NK-92 treated with Interleukin-12 subunit alpha and Interleukin-12 subunit beta, amount 100 ng/mL, for 24 hours (cell line): ENCODE measurements at regions not wholly inside any gene's neighbourhood (a gene's known extent, or its start where the extent isn't known, plus 50 kb on each side); places are given as distances from the start of the nearest gene placed in this dataset.
A peak's percentile ranks its signal among the peaks of the same experiment; 100 is the strongest.

Source experiments
- DNase-seq: peaks from one replicate; lab custom pipeline; 2025; lab: John Stamatoyannopoulos, UW

DNA sequence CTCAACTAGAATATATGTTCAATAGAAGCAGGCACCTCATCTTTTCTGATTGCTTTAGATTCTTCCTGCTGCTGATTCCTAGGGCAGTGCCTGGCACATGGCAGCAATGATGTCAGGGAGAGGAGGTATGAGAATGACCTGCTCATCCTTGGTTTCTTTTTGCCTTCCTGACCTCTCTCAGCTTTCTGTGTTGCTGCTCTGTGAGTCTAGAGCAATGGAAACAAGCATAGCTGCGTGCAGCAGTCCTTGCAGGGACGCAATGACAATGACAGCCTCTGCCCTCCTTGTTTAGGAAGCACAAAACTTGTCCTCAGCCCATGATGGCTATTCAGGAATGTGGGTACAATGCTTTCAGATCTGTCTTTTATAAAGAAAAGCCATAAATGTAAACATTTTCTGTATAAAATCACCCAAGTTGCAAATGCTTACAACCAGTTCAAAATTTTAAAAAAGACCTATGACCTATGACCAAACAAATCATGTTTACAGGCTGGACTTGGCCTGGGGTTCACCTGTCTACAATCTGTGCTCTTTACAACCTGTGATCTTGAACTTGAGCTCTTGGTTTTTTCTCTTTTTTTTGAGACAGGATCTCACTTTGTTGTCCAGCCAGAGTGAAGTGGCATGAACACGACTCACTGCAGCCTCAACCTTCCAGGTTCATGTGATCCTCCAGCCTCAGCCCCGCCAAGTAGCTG lies 549.4 kb upstream of the ATP2B1 start:
- no peak for DNase-seq

- DNase-seq, result no peak
Observed at GRCh38 chr12:90254796-90255195, 546.2 kb upstream of the ATP2B1 start.

DNA sequence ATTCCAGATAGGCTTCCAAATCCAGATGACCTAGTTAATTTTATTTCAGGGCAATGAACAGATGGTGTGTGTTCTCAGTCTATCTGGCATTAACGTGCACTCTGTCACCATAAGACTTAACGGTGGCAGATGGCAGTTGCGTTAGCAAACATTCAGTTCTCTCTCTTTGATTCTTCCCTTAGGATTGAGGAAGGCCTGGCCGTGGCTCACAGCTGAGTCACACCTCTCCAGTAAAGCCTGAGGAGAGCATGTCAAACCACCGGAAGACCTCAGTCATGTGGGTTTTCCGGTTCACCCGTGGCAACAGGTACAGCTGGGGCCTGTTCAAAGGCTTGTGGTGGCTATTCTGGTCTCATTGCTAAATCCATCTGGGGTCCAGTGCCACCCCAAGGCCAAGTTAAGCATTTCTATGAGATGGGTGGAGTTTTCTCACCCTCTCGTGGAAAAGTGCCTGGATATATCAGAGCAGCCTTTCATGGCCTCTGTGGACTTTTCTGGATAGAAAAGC lies 545.1 kb upstream of the ATP2B1 start:
- DNase-seq, result peak; percentile 61

DNA sequence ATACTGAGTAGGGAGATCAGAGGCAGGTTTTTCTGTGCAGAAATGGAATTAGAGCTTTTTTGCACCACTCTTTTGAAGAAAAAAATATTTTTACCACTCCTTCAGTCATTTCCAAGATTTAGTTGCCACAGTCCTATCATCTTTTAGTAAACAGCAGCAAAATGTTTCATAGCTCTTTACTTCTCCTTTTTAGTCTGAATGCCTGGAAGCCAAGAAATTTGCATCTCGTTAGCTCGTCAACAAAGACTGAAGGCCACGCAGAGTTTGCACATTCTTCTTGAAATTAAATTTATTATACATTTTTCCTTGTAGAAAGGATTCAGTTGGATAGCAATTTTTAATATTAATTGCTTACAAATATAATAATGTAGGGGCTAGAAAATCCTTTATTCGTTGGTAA lies 544.5 kb upstream of the ATP2B1 start:
- no peak for DNase-seq

DNA sequence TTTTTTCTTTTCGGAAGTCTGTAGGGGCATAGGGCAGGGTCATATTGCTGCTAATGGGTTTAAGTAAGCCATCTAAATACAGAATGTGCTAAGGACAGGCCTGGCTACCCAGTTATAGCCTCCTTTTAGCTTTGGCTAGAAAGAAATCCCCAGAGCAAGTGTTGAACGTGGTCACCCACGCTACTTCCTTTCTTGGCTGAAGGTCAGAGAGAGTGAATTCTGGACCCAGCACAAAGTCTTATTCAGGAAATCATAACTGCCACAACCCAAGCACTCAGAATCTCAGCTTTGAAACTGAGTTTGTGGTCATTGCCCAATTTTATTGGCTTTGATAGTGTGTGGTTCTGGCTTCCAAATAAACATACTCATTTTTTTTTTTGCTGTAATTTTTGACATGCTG lies 542.1 kb upstream of the ATP2B1 start:
- DNase-seq, result peak; percentile 3

GRCh38 chr12:90250042-90250441 lies 541.4 kb upstream of the ATP2B1 start:
- no peak for DNase-seq

GRCh38 chr12:90246688-90247087 lies 538.0 kb upstream of the ATP2B1 start:
- no peak for DNase-seq

- DNase-seq, result no peak
Observed at GRCh38 chr12:90245391-90245790, 536.8 kb upstream of the ATP2B1 start.

GRCh38 chr12:90244232-90244631 lies 535.6 kb upstream of the ATP2B1 start:
- no peak for DNase-seq

GRCh38 chr12:90243211-90243610 lies 534.6 kb upstream of the ATP2B1 start:
- DNase-seq, result no peak

DNA sequence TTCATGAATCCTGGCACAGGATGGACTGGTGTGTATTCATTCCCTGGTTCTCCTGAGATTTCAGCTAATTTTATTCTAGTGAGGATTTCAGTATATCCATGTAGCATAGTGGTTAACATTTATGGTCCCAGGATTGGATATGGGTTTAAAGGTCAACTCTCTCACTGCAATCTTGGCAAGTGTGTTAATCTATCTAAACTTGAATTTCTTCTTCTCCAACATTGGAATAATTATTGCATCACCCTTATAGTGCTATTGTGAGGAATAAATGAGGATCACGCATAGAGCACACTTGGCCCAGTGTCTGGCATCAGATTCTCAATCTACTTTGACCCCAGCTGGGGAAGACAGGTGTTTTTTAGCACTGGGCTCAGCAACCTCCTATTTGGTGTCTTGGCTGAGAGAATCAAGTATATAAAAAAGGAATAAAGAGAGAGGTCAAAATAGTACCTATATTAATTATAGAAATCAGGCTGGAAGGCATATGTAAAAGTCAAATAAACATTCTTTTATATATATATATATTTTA lies 531.2 kb upstream of the ATP2B1 start:
- no peak for DNase-seq

DNA sequence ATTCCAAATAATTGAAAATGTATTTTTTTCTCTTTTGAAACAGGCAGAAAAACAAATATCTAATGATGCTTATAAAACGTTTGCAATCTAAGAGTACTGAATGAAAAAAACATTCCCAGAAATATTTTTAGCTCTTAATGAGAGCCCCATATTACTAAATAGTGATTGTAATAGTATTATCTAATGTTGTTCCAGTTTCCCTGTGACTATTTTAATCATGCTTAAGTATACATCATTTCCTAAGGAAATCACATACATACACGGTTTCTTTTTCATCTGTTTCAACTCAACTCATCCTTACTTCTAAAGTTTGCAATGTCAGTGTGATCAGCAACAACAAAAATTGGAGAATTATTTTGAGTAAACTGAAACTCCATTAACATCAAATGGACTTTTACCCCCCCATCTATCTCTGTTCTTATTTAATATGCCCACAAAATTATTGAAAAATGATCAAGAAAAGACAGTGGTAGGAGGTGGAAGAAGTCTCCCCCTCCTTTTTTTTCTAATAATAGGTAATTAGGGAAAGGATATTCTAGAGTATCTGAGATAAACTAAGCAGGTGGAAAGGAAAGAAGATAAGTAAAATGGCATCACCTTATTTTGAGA lies 530.1 kb upstream of the ATP2B1 start:
- no peak for DNase-seq

DNA sequence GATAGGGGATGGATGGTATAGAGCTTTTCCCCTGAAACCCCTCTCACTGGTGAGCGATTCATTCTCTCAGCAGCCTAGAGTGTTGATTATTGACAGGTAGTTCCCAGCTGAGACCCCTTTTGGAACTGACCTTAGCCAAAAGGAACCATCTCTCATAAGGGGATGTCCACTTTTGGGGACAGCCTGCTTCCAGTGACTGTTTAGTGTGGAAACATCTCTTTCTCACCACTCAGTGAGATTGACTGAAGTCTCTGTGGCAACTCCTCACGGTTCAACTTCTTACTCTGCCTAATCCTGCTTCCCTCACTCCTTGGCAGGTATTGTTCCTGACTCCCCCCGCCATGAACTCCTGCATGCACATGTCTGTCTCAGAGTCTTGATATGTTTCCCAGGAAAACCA lies 529.2 kb upstream of the ATP2B1 start:
- DNase-seq, result no peak

DNA sequence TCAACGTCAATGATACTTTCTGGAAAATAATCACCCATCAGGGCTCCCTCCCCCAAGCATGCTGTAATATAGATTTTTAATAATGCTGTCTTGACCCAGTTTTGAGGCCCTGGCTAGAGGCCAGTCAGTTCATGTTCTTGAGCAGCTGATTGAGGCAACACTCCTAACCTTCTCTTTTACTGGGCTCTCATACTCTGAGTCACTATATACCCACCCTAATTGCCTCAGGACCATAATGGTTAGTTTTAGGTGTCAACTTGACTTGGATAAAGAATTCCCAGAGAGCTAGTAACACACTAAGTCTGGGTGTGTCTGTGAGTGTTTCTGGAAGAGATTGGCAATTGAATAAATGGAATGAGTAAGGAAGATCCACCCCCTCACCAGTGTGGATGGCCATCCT lies 527.0 kb upstream of the ATP2B1 start:
- DNase-seq, result no peak

- DNase-seq, result no peak
Observed at GRCh38 chr12:90234472-90234871, 525.8 kb upstream of the ATP2B1 start.

- no peak for DNase-seq
Observed at GRCh38 chr12:90233168-90234100, 524.8 kb upstream of the ATP2B1 start.

- no peak for DNase-seq
Observed at GRCh38 chr12:90229407-90230170, 521.0 kb upstream of the ATP2B1 start.

- DNase-seq, result no peak
Observed at GRCh38 chr12:90226211-90226610, 517.6 kb upstream of the ATP2B1 start.

GRCh38 chr12:90216815-90217214 lies 508.2 kb upstream of the ATP2B1 start:
- DNase-seq, result no peak

DNA sequence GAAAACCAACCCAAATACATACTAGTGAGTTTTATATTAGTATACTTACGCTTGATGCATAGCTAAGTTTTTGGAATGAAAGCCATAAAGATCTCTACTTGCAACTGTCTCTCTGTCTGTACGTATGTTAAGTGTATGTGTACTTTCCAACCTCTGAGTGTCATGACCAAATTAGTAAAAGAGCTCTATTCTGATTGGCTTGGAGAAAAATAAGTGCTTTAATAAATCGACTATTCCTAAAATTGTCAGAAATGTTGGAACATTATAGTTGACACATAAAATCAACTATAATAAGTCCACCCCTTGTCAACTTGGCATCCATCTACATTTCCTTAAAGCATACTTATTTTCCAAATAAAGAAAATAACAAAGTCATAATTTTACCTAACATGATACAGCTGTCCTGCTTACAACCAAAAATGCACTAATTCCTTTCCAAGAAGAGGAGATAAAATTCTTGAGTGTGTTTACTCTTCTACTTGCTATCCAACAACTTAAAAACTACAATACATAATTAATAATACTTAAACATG lies 507.4 kb upstream of the ATP2B1 start:
- no peak for DNase-seq

DNA sequence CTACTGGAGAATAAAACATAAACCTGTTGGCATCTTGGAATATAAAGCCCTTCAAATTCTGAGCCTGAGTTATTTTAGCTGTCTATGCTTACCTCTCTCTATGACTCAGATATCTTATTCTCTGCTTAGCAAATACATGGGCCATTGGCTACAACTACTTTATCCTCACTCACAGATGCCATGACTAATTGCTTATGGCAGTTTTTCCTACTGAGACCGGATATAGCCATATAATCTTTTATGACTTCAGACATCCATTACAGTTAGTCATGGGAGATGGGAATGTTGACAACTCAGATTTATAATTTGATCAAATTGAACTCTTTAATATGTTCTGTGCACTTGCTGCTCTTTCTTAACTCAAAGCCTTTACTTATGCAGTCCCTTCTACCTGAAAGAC lies 502.4 kb upstream of the ATP2B1 start:
- DNase-seq, result no peak
